Fibroblast of pulmonary artery (primary cell): ENCODE measurements at regions not wholly inside any gene's neighbourhood (a gene's known extent, or its start where the extent isn't known, plus 50 kb on each side); places are given as distances from the start of the nearest gene placed in this dataset.

Source experiments
- DNase-seq: peaks from one replicate; pipeline ENCODE4 v3.0.0-alpha.2; 2010; ENCODE audit warnings: low read depth
- H3K4me3 ChIP-seq: replicated peaks from 2 replicates; pipeline ENCODE4 v1.5.1; 2011; ENCODE audit warnings: low read depth, mild to moderate bottlenecking, control low read depth, low read length, moderate library complexity
- CTCF ChIP-seq: IDR thresholded peaks from 2 replicates; pipeline ENCODE4 v1.5.1; 2011; ENCODE audit warnings: mild to moderate bottlenecking, control low read depth, low read length, inconsistent platforms; ENCODE audit errors: missing control alignments

GRCh38 chr15:61702224-61703020 is 357.8 kb downstream of the VPS13C start:
- H3K4me3 ChIP-seq, result no peak overlapping the region
- no peak for TF ChIP-seq CTCF
- no peak for DNase-seq

- no peak for DNase-seq
- TF ChIP-seq CTCF, result no peak
- no peak overlapping the region for H3K4me3 ChIP-seq
Measured at GRCh38 chr15:61701455-61701854, 358.8 kb downstream of the VPS13C start.

GRCh38 chr15:61700803-61701202 is 359.4 kb downstream of the VPS13C start:
- no peak overlapping the region for H3K4me3 ChIP-seq
- DNase-seq, result no peak
- TF ChIP-seq CTCF, result no peak

DNA sequence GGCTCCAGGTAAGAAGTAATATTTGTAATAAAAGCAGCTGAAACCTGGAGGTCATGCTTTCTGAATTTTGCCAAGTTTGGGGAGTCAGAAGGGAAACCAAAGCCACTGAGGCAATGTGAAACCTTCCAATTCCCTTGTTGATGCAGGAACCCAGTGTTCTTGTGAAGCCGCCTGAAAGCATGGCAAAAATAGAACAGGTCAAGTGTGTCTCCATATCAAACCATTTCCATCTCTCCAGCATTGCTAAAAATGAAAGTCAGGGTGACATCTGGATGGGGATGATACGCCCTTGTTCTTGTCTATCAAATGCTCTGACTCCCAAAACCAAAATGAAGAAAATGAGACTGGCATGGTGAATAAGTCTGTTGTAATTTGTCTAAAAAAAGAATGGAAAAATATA is 362.5 kb downstream of the VPS13C start:
- no peak overlapping the region for H3K4me3 ChIP-seq
- DNase-seq, result no peak
- TF ChIP-seq CTCF, result no peak

DNA sequence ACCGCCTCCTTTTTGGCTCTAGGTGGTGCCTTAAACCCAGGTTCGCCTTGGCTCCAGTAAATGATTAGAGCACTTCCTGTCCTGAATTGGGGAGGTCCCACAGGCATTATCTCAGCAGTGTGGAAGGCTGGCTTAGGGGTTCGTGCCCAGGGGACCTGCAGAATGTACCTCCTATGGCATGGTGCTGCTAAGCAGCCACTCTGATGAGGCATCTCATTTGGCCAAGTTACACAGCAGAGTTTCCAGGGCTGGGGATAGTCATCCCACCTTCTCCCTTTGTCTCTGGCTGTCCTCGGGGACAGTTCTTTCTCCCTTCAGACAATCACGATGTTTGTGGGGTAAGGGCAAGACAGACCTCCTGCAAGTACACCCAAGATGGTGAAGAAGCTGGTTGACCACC is 371.2 kb downstream of the VPS13C start:
- no peak for DNase-seq
- TF ChIP-seq CTCF, result no peak
- no peak overlapping the region for H3K4me3 ChIP-seq

DNA sequence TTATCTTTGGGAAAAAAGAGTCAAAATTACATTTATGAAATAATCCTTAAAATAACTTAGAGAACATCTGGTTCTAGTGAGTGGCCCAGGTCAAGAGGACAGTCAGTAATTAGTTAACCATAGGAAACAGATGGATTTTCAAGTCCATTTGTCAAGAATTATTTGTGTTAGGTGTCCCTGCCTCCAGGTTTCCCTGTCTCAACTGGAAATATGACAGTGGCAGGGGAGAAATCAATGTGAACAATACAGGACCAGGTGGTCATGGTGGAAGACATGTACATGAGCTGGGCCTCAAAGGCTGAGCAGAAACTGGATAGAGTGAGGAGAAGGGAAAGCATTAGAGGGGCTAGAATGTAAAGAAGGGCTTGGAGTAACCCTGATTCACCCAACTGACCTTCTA is 372.6 kb downstream of the VPS13C start:
- TF ChIP-seq CTCF, result no peak
- no peak for DNase-seq

GRCh38 chr15:61687124-61687523 is 373.1 kb downstream of the VPS13C start:
- TF ChIP-seq CTCF, result no peak
- no peak for DNase-seq
- H3K4me3 ChIP-seq, result no peak overlapping the region

More for the DNA sequence above, 372.6 kb downstream of the VPS13C start:
- no peak overlapping the region for H3K4me3 ChIP-seq
